ENCODE measurements at regions not wholly inside any gene's neighbourhood (a gene's known extent, or its start where the extent isn't known, plus 50 kb on each side); places are given as distances from the start of the nearest gene placed in this dataset.

DNA sequence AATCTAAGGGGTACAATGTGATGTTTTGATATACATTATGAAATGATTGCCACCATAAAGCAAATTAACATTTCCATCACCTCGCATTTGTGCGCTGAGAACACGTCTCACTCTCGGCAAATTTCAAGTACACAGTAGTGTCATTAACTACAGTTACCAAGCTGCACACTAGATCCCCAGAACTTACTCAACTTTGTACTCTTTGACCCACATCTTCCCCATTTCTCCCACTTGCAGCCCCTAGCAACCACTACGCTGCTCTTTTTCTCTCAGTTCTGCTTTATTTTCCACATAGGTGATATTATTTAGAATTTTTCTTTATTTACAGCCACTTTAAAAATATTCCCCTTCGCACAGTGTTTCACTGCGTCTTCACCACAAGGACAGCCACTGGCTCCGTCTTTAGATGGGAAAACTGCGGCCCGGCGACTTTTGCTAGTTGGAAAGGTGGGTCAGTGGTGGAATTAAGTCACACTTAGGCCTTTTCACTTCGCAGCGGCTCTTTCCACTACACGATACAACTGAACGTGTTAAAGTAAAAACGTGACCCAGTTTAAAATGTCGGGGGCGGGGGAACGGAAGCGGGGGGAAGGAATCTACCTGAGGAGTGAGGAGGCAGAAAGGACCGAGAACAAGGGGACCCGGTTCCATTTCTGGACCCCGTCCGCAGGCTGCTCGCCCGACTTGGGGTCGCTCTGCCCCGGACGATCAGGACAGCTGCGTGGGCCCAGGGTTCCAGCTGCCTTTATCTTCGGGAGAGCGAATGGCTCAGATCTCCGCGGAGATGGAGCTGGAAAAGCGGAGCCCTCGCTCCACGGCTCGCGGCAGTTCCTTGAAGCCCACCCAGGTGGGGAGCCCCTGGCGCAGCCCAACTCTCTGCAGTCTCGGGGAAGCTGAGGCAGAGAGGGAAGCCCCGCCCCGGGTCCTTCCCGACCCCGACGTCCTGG lies 486.1 kb downstream of the UQCRFS1 start:
- TF ChIP-seq MYC (IDR thresholded peaks at IDR 0.05; ENCODE audit: low read depth, low read length) (no peak), POLR2A (IDR thresholded peaks at IDR 0.05; ENCODE audit: extremely low read depth, insufficient read length) (no peak)
- TF ChIP-seq, protein P1, sequence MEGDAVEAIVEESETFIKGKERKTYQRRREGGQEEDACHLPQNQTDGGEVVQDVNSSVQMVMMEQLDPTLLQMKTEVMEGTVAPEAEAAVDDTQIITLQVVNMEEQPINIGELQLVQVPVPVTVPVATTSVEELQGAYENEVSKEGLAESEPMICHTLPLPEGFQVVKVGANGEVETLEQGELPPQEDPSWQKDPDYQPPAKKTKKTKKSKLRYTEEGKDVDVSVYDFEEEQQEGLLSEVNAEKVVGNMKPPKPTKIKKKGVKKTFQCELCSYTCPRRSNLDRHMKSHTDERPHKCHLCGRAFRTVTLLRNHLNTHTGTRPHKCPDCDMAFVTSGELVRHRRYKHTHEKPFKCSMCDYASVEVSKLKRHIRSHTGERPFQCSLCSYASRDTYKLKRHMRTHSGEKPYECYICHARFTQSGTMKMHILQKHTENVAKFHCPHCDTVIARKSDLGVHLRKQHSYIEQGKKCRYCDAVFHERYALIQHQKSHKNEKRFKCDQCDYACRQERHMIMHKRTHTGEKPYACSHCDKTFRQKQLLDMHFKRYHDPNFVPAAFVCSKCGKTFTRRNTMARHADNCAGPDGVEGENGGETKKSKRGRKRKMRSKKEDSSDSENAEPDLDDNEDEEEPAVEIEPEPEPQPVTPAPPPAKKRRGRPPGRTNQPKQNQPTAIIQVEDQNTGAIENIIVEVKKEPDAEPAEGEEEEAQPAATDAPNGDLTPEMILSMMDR (IDR thresholded peaks at IDR 0.05; ENCODE audit: low read depth, low read length): no peak
- TF ChIP-seq, protein P2, sequence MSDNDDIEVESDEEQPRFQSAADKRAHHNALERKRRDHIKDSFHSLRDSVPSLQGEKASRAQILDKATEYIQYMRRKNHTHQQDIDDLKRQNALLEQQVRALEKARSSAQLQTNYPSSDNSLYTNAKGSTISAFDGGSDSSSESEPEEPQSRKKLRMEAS (IDR thresholded peaks at IDR 0.05; ENCODE audit: low read depth, low read length): no peak
